Effector memory CD8-positive, alpha-beta T cell (primary cell): ENCODE measurements at regions not wholly inside any gene's neighbourhood (a gene's known extent, or its start where the extent isn't known, plus 50 kb on each side); places are given as distances from the start of the nearest gene placed in this dataset.

ENCODE experiments used
- ATAC-seq: fragments of 150-1000 bp; cut with Tn5 transposase; replicated peaks from 2 replicates; pipeline ENCODE4 v1.10.0; 2021; ENCODE audit warnings: mild to moderate bottlenecking, moderate library complexity
- DNase-seq, 3 experiments: peaks; one replicate each; pipeline ENCODE4 v3.0.0; 2021
- H3K27ac Mint-ChIP-seq, 2 donors: one replicate each; pipeline ENCODE4 v1.8.0; 2022; ENCODE audit warnings: mild to moderate bottlenecking in 2 of 2, mixed read lengths in 2 of 2, moderate library complexity in 2 of 2
- H3K27me3 Mint-ChIP-seq, 2 donors: one replicate each; pipeline ENCODE4 v1.8.0; 2022; ENCODE audit warnings: mixed read lengths in 2 of 2
- H3K36me3 Mint-ChIP-seq: one replicate; pipeline ENCODE4 v1.8.0; 2022; ENCODE audit warnings: mild to moderate bottlenecking, moderate library complexity, mixed read lengths; ENCODE audit not compliant: insufficient read depth
- H3K4me1 Mint-ChIP-seq, 2 donors: one replicate each; pipeline ENCODE4 v1.8.0; 2022; ENCODE audit warnings: low read depth in 2 of 2, mixed read lengths in 2 of 2
- H3K4me3 Mint-ChIP-seq, 2 donors: one replicate each; pipeline ENCODE4 v1.8.0; 2022; ENCODE audit warnings: mild to moderate bottlenecking in 2 of 2, mixed read lengths in 2 of 2, moderate library complexity in 2 of 2
- H3K9me3 Mint-ChIP-seq, 2 donors: one replicate each; pipeline ENCODE4 v1.8.0; 2022; ENCODE audit warnings: mixed read lengths in 2 of 2

DNA sequence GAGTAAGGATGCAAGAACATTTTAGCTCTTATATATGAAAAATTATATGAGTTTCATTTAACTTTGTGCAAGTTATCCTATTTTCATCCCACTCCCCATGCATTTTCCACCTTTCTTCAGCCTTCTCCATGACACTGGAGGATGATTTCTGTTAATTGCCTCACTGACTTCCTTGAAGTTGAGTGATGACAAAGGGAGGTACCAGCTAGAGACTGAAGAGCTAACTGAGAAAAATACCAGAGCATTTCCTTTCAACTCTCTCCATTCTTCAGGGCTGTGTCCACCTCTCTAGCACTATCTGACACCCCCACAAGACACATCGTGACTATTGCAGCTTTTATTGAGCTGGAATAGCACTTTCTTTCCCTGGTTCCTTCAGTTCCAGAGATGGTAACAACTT, 711.6 kb upstream of the LRRC4C start:
- Mint-ChIP-seq H3K27me3 (no peaks in the 10 kb centered on the region), H3K4me1 (no peaks in the 10 kb centered on the region), H3K4me3 (no peak overlapping the region), H3K27ac (no peak overlapping the region), H3K36me3 (no peaks in the 10 kb centered on the region), H3K9me3 (peaks cover 13 to 30% of the 10 kb centered on the region in 2 donors)
- no peak for DNase-seq
- no peak for ATAC-seq

DNA sequence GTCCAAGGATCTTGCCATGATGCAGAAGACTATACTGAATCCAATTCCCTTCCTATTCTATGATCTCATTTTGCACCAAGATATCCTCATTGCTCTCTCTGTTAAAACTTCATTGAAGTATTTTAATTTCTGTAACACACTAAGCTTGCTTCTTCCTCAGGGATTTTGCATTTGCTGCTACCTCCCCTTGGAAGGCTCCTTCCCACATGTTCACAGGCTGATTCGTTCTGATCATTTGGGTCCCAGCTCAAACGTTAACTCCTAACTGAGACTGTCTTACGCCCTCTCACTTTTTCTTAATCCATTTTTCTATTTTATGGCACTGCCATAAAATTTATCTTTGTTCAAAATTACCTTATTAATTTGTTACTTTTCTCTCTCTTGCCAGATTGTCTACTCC, 713.0 kb upstream of the LRRC4C start:
- Mint-ChIP-seq H3K27ac (no peak overlapping the region), H3K4me1 (no peaks in the 10 kb centered on the region), H3K4me3 (no peak overlapping the region), H3K9me3 (peaks cover 19 to 30% of the 10 kb centered on the region in 2 donors), H3K27me3 (no peaks in the 10 kb centered on the region), H3K36me3 (no peaks in the 10 kb centered on the region)
- DNase-seq, result no peak
- ATAC-seq, result no peak

DNA sequence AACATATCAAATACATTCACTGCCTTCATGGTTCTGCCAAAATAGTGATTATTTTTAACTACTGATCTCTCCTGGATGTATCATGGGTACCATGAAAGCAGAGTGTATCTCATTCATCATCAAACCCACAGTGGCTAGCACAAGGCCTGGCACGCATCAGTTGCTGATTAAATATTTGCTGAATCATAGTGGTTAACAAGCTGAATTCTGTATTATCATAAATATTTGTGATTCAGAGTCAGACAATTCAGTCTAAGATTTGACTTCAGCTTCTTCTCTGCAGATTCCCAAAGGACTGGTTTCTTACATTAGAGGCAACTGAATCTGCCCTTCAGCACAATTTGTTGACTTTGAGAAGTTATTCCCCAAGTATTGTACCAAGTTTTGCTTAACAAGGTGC, 715.8 kb upstream of the LRRC4C start:
- no peak for ATAC-seq
- no peak for DNase-seq
- no peak overlapping the region for H3K27ac Mint-ChIP-seq
- H3K27me3 Mint-ChIP-seq, result no peaks in the 10 kb centered on the region
- no peak overlapping the region for H3K4me3 Mint-ChIP-seq
- H3K9me3 Mint-ChIP-seq, result peaks cover 13 to 21% of the 10 kb centered on the region in 2 donors
- H3K36me3 Mint-ChIP-seq, result no peaks in the 10 kb centered on the region
- H3K4me1 Mint-ChIP-seq, result no peaks in the 10 kb centered on the region

DNA sequence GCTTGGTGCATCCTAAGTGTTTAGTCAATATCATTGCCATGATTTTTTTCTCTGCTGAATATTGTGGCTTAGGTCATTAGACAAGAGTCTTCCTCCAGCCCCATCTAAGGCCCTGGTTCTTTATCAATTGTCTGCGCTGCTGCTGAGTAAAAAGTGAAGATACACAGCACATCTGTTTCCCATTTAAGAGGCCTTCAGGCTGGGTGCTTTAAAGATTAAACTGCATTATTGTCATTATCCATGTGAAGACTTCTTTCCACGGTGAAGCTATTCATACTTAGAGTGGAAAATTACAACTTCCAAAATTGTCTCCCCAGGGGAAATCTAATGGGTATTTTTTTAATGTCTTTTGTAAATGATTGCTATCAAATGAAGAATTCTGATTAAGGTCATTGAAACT, 719.8 kb upstream of the LRRC4C start:
- Mint-ChIP-seq H3K36me3 (no peaks in the 10 kb centered on the region), H3K4me1 (no peaks in the 10 kb centered on the region), H3K9me3 (peaks cover 11% of the 10 kb centered on the region in 2 donors), H3K4me3 (no peak overlapping the region), H3K27ac (no peak overlapping the region), H3K27me3 (no peaks in the 10 kb centered on the region)
- DNase-seq (no peak), ATAC-seq (no peak)

DNA sequence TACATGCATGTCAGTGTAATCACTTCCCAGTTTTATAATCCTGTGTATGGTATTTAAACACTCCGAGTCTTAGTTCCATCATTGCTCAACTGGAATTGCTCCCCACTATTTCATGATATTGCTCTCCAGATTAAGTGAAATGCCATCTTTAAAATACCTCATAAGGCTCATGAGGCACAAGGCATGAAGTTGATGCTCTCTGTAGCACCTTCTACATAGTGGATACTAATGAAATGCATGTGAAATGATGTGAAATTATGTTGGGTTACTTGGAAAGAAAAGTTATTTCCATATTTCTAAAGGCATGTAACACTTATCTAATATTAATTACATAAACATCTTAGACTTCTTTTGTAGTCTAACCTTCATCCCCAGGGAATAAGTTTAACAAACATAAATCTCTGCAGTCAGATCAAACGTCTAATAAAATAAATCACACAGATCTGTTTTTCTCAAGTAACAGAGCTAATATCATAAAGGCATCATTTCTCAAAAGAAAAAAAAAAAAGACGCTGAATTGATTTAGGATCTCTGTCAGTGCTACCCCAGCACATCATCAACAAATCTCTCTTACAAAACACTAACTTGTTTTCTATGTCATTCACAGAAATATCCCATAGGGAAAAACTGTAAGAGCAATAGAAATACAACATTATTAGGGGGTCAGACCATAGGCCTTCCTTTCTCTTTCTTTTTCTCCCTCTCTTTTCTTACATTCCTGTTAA, 736.0 kb upstream of the LRRC4C start:
- no peaks in the 10 kb centered on the region for H3K27me3 Mint-ChIP-seq
- no peak for DNase-seq
- no peak overlapping the region for H3K27ac Mint-ChIP-seq
- H3K4me1 Mint-ChIP-seq, result no peaks in the 10 kb centered on the region
- H3K36me3 Mint-ChIP-seq, result no peaks in the 10 kb centered on the region
- peaks cover 14 to 34% of the 10 kb centered on the region in 2 donors for H3K9me3 Mint-ChIP-seq
- ATAC-seq, result no peak
- H3K4me3 Mint-ChIP-seq, result no peak overlapping the region

DNA sequence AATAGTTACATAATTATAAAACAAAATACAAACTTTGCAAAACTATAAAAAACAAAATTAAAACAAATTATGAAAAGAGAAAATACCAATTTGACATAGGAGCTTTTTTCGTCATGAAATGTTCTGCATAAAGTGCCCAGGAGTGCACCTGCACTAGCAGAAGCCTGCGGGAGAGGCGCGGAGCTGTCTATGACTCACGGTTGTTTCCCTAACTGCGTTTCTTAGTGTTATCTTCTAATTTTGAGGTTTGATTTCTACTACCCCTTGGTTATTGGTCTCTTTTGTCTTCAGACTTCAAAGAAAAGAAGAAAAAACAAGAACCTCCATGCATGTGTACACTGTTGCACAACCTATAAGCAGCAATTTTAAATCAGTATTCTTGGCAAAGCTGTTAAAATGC, 740.9 kb upstream of the LRRC4C start:
- Mint-ChIP-seq H3K4me3 (no peak overlapping the region), H3K27ac (no peak overlapping the region), H3K36me3 (no peaks in the 10 kb centered on the region), H3K4me1 (no peaks in the 10 kb centered on the region), H3K9me3 (peaks cover 15 to 29% of the 10 kb centered on the region in 2 donors), H3K27me3 (no peaks in the 10 kb centered on the region)
- no peak for DNase-seq
- no peak for ATAC-seq

DNA sequence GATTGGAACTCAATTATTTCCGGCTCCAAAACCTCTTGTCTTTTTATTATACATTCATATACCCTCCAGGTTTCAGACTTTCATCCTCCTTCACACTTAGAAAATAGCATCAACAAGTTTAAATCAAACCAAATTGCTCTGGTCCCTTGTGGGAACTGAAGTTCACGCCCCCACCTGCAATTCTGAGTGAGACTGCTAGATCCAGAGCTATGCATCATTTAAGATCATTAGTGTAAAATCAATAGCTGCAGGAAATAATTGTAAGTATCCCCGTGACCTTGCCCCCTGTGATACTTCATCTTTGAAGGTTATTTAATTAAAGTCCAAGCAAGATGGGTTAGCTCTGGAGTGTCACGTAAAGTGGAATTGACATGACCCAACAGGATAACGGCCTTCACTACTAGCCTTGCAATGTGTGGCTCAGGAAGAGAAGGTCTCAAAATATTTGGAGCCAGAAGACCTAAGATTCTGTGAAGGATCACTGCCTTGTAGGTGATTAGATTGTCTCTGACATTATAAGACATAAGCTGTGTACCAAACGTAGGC, 742.2 kb upstream of the LRRC4C start:
- ATAC-seq, result no peak
- no peak for DNase-seq
- no peaks in the 10 kb centered on the region for H3K36me3 Mint-ChIP-seq
- no peak overlapping the region for H3K4me3 Mint-ChIP-seq
- peaks cover 10 to 16% of the 10 kb centered on the region in 2 donors for H3K9me3 Mint-ChIP-seq
- no peaks in the 10 kb centered on the region for H3K4me1 Mint-ChIP-seq
- H3K27me3 Mint-ChIP-seq, result no peaks in the 10 kb centered on the region
- H3K27ac Mint-ChIP-seq, result no peak overlapping the region

DNA sequence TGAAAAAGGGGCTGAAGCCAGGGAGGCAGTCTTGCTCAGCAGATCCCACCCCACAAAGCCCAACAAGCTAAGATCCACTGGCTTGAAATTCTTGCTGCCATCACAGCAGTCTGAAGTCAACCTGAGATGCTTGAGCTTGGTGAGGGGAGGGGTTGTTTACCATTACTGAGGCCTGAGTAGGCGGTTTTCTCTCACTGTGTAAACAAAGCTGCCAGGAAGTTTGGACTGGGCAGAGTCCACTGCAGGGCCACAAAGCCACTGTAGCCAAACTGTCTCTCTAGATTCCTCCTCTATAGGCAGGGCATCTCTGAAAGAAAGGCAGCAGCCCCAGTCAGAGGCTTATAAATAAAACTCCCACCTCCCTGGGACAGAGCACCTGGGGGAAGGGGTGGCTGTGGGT, 746.1 kb upstream of the LRRC4C start:
- no peaks in the 10 kb centered on the region for H3K36me3 Mint-ChIP-seq
- no peaks in the 10 kb centered on the region for H3K27me3 Mint-ChIP-seq
- DNase-seq (no peak), ATAC-seq (no peak)
- no peak overlapping the region for H3K4me3 Mint-ChIP-seq
- no peaks in the 10 kb centered on the region for H3K4me1 Mint-ChIP-seq
- H3K27ac Mint-ChIP-seq, result no peak overlapping the region
- H3K9me3 Mint-ChIP-seq, result peaks cover 12 to 33% of the 10 kb centered on the region in 2 donors

DNA sequence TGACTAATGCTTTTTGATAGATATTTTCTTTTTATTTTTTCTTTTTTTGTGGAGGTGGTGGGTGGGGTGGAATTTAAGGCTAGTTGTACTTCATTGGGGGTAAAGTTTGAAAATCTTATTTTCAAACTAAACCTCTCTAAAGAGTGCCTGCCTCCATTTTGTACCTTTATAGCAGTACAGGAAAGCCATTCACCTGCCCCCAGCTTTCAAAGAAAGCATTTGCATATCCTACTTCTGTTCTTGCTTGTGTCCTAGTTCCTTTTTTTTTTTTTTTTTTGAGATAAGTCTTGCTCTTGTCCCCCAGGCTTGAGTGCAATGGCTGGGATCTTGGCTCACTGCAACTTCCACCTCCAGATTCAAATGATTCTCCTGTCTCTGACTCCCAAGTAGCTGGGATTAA, 766.2 kb upstream of the LRRC4C start:
- no peak for DNase-seq
- no peaks in the 10 kb centered on the region for H3K27me3 Mint-ChIP-seq
- ATAC-seq, result no peak

DNA sequence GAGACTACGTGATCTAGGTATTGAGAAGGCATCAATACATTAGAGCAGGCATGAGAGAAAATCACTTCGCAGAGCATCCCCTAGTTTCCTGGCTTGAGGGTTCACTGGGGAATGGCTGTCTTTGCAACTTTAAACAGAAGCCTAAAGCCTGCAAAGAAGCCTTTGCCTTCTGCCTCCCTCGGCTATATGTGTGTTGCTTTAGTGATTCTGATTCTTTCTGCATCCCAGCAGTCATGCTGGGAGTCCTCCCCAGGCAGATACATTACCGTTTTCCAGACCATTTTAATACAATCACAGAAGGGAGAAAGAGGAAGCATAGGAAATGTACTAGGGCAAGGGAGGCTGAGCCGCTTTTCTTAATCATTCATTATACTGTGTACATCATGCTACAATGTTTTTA, 773.2 kb upstream of the LRRC4C start:
- Mint-ChIP-seq H3K9me3 (peaks cover 7 to 12% of the 10 kb centered on the region in 2 donors), H3K36me3 (no peaks in the 10 kb centered on the region), H3K4me1 (no peaks in the 10 kb centered on the region), H3K27ac (no peak overlapping the region), H3K4me3 (no peak overlapping the region), H3K27me3 (no peaks in the 10 kb centered on the region)
- ATAC-seq, result no peak
- no peak for DNase-seq

More for the DNA sequence above, 766.2 kb upstream of the LRRC4C start:
- H3K9me3 Mint-ChIP-seq, result peaks cover 0 to 3% of the 10 kb centered on the region in 2 donors
- no peaks in the 10 kb centered on the region for H3K36me3 Mint-ChIP-seq
- H3K4me1 Mint-ChIP-seq, result no peaks in the 10 kb centered on the region
- no peak overlapping the region for H3K27ac Mint-ChIP-seq
- H3K4me3 Mint-ChIP-seq, result no peak overlapping the region

DNA sequence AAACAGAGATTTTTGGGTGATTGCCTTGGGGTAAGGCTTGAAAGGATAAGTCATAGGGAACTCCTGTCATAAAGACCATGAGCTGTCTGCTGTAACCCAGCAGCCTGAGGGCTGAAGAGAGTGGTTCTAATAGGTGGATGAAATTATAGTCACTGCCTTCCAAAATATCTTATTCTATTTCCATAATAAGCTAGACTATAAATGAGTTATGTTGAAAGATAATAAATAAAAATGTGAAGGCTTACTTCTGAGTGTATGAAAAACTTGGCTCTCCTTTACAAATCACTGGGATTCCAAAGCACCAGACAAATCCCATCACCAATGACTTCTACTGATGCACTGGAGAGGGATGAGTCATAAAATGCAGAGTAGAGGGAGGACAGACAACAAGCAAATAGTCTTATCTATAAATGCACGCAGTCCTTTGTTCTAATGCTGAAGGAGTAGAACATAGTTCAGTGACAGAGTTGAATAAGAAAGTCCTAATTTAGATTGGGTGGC, 775.0 kb upstream of the LRRC4C start:
- no peak overlapping the region for H3K4me3 Mint-ChIP-seq
- DNase-seq (no peak), ATAC-seq (no peak)

DNA sequence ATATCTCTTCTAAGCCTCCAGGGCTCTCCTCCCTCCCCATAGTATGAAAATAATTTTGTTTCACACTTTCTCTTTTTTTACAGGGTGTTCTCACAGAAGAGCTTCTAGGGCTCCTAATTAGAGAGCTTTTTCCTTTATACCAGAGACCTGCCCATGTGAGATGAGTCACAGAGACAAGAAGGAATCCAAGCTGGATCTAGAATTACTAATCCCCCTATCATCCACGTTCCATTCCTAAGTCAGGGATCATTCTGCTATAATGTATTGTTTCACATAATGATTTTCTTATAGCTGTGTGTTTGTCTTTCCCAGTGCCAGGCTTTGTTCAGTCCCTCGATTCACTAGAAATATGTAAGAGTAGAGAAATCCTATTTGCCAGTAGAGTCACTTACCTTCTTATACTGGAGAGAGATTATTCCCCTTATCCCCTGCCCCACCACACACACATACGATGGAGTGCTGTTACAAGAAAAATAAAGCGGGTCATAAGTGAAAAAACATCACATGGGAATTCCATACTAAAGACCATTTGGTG, 778.3 kb upstream of the LRRC4C start:
- Mint-ChIP-seq H3K4me1 (no peaks in the 10 kb centered on the region), H3K4me3 (no peak overlapping the region), H3K9me3 (peaks cover 6 to 12% of the 10 kb centered on the region in 2 donors), H3K27ac (no peak overlapping the region), H3K36me3 (no peaks in the 10 kb centered on the region), H3K27me3 (no peaks in the 10 kb centered on the region)
- ATAC-seq (no peak), DNase-seq (no peak)

More for the DNA sequence above, 775.0 kb upstream of the LRRC4C start:
- Mint-ChIP-seq H3K4me1 (no peaks in the 10 kb centered on the region), H3K27ac (no peak overlapping the region), H3K27me3 (no peaks in the 10 kb centered on the region), H3K9me3 (peaks cover 9 to 12% of the 10 kb centered on the region in 2 donors), H3K36me3 (no peaks in the 10 kb centered on the region)

DNA sequence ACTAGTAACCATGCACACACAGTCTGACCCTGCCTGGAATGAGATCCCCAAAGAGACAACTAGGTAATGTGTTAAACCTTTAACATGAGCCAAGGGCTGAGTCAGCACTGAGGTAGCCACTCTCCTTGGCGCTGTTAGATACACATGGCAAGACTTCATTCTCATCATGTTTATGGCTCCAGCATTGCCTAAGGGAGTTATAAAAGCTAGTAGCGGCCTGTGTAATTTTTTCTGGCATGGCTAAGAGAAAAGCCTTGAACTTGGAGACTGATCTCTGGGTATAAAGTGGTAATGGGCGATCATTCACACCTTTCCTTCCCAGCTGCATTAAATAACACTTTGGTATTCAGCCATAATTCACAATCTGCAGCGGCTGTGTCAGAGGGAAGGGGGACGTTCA, 779.7 kb upstream of the LRRC4C start:
- H3K27ac Mint-ChIP-seq, result no peak overlapping the region
- no peak for ATAC-seq
- no peaks in the 10 kb centered on the region for H3K27me3 Mint-ChIP-seq
- no peaks in the 10 kb centered on the region for H3K4me1 Mint-ChIP-seq
- H3K9me3 Mint-ChIP-seq, result peaks cover 6 to 12% of the 10 kb centered on the region in 2 donors
- no peaks in the 10 kb centered on the region for H3K36me3 Mint-ChIP-seq
- no peak for DNase-seq
- H3K4me3 Mint-ChIP-seq, result no peak overlapping the region

DNA sequence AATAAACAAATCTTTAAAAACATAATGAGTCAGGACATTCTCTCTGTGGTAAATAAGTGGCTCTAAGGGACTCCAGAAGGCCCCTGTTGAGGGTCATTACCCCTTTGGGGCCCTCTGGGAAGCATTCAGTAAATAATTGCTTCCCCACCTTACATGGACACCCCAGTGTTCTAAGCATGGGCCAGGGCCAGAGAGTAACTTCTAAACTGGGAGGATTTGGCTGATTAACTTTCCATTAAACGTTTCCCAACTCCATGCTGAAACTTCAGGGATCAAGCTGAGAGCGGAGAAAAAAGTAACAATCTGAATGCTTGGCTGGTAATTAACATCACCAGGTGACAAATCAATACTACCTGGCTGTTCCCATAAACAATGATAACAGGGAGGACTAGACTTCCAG, 783.9 kb upstream of the LRRC4C start:
- no peak overlapping the region for H3K4me3 Mint-ChIP-seq
- no peaks in the 10 kb centered on the region for H3K4me1 Mint-ChIP-seq
- peaks cover 0 to 6% of the 10 kb centered on the region in 2 donors for H3K9me3 Mint-ChIP-seq
- no peaks in the 10 kb centered on the region for H3K27me3 Mint-ChIP-seq
- H3K27ac Mint-ChIP-seq, result no peak overlapping the region
- DNase-seq (no peak), ATAC-seq (no peak)
- no peaks in the 10 kb centered on the region for H3K36me3 Mint-ChIP-seq
